Mesodermal cell (in vitro differentiated cells): ENCODE measurements at regions not wholly inside any gene's neighbourhood (a gene's known extent, or its start where the extent isn't known, plus 50 kb on each side); places are given as distances from the start of the nearest gene placed in this dataset.

Source experiments
- H3K27ac ChIP-seq: 2 replicates; pipeline ENCODE4 v1.7.0; 2013; ENCODE audit warnings: mild to moderate bottlenecking, low read depth, low read length, moderate library complexity; ENCODE audit not compliant: severe bottlenecking
- H3K36me3 ChIP-seq: 2 replicates; pipeline ENCODE4 v1.7.1; 2013; ENCODE audit warnings: mild to moderate bottlenecking, low read length, moderate library complexity; ENCODE audit not compliant: control insufficient read depth, insufficient read depth
- H3K4me1 ChIP-seq: one replicate; pipeline ENCODE4 v1.7.1; 2013; ENCODE audit warnings: mild to moderate bottlenecking, low read length; ENCODE audit not compliant: insufficient read depth, control insufficient read depth, poor library complexity, severe bottlenecking
- H3K4me3 ChIP-seq: 2 replicates; pipeline ENCODE4 v1.7.0; 2013; ENCODE audit warnings: low read length, control low read depth, mild to moderate bottlenecking; ENCODE audit not compliant: insufficient read depth, poor library complexity, severe bottlenecking; ENCODE audit errors: extremely low read depth
- H3K9me3 ChIP-seq: 2 replicates; pipeline ENCODE4 v1.7.1; 2013; ENCODE audit warnings: mild to moderate bottlenecking, low read length, moderate library complexity; ENCODE audit not compliant: control insufficient read depth
- WGBS, 2 experiments: methylation state at CpG; one replicate each; pipeline ENCODE4 v1.1.5; 2013; ENCODE audit warnings: missing lambda C conversion rate in 2 of 2; ENCODE audit not compliant: insufficient coverage in 2 of 2; 5-methylcytosine and 5-hydroxymethylcytosine counted together

GRCh38 chr11:110371084-110371483, 58.7 kb upstream of the FDX1 start:
- no peak overlapping the region for H3K4me3 ChIP-seq
- H3K4me1 ChIP-seq: peaks cover 8% of the 10 kb centered on the region
- no peaks in the 10 kb centered on the region for H3K9me3 ChIP-seq
- no peaks in the 10 kb centered on the region for H3K36me3 ChIP-seq
- WGBS, 2 experiments: 86 to 100% methylated on average over 1 of the region's 1 CpG
- H3K27ac ChIP-seq: no peak overlapping the region

GRCh38 chr11:110373051-110373702, 56.6 kb upstream of the FDX1 start:
- no peaks in the 10 kb centered on the region for H3K36me3 ChIP-seq
- H3K4me1 ChIP-seq: peaks cover 8% of the 10 kb centered on the region
- H3K4me3 ChIP-seq: no peak overlapping the region
- H3K9me3 ChIP-seq: no peaks in the 10 kb centered on the region
- no peak overlapping the region for H3K27ac ChIP-seq
- WGBS, 2 experiments: 75 to 79% methylated on average over 3 of the region's 5 CpGs

- Histone ChIP-seq H3K27ac (no peak overlapping the region), H3K9me3 (no peaks in the 10 kb centered on the region), H3K4me3 (no peak overlapping the region), H3K36me3 (no peaks in the 10 kb centered on the region), H3K4me1 (peaks cover 14% of the 10 kb centered on the region)
Measured at GRCh38 chr11:110374921-110375320, 54.8 kb upstream of the FDX1 start.

GRCh38 chr11:110375351-110375750, 54.4 kb upstream of the FDX1 start:
- Histone ChIP-seq H3K4me3 (no peak overlapping the region), H3K27ac (no peak overlapping the region), H3K36me3 (no peaks in the 10 kb centered on the region), H3K4me1 (peaks cover 14% of the 10 kb centered on the region), H3K9me3 (no peaks in the 10 kb centered on the region)

GRCh38 chr11:110376021-110376420, 53.7 kb upstream of the FDX1 start:
- H3K4me3 ChIP-seq: no peak overlapping the region
- no CpG with 5 or more reads among the region's 1 CpG for WGBS, 2 experiments
- no peak overlapping the region for H3K27ac ChIP-seq
- no peaks in the 10 kb centered on the region for H3K9me3 ChIP-seq
- no peaks in the 10 kb centered on the region for H3K36me3 ChIP-seq
- H3K4me1 ChIP-seq: peaks cover 14% of the 10 kb centered on the region

DNA sequence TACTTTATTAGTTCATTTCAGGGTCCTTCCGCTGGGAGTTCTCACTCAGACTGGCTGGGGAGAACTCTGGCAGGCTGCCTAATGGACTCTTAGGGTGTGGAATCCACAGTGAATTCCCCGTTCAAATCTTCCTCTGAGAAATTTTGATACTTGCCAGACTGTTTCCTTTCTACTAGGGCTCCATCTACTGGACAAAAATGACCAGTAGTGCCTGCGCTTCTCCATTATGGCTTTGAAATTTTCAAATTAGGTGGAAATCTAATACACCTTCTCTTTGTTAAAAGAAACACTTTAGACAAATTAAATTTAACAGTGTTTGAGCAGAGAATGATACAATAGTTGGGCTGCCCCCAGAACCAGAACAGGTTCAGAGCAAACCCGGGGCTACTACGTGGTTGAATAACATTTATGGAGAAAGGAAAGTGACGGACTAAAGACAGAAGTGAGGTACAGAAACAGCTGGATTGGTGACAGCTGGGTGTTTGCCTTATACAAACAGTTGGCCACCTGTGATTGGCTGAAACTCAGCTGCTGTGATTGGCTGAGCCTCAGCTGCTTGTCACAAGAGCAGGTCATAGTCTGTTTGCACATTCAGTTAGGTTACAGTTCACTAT, 52.9 kb upstream of the FDX1 start:
- Histone ChIP-seq H3K4me3 (no peak overlapping the region), H3K36me3 (no peaks in the 10 kb centered on the region), H3K9me3 (no peaks in the 10 kb centered on the region), H3K27ac (no peak overlapping the region), H3K4me1 (peaks cover 14% of the 10 kb centered on the region)
- 37 to 48% methylated on average over 5 of the region's 6 CpGs for WGBS, 2 experiments

DNA sequence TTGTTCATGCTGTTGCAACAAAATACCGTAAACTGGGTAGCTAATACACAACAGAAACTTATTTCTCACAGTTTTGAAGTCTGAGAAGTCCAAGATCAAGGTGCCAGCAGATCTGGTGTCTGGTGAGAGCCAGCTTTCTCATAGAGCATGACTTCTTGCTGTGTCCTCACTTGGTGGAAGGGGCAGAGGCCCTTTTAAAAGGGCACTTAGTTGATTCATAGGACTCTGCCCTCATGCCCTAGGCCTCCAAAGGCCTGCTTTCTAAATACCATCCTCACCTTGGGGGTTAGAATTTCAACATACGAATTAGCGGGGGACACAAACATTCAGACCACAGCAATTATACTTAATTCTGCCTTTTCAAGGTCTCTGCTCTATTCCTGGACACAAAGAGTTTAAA, 52.3 kb upstream of the FDX1 start:
- peaks cover 14% of the 10 kb centered on the region for H3K4me1 ChIP-seq
- WGBS, 2 experiments: 92 to 94% methylated on average over 3 of the region's 3 CpGs
- no peaks in the 10 kb centered on the region for H3K36me3 ChIP-seq
- H3K9me3 ChIP-seq: no peaks in the 10 kb centered on the region
- no peak overlapping the region for H3K27ac ChIP-seq
- no peak overlapping the region for H3K4me3 ChIP-seq

GRCh38 chr11:110379261-110379660, 50.5 kb upstream of the FDX1 start:
- 75% methylated on average over 1 of the region's 3 CpGs; no CpG with 5 or more reads in 1 of the 2 experiments for WGBS, 2 experiments
- peaks cover 6% of the 10 kb centered on the region for H3K4me1 ChIP-seq

DNA sequence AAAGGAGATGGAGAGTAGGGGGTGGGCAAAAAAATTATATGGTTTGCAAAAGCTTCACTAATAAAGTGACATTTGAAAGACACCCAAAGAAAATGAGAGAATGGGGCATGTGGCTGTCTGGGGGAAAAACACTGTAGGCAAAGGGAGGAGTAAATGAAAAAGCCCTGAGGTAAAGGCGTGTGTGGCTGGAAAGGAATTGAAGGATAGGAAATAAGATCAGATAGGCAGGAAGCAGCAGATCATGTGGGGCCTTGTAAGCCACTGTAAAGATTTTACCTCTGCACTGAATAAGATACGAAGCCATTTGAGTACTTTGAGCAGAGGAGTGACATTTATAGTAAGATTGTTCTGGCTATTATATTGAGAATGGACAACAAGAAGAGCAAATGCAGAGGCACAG, 49.8 kb upstream of the FDX1 start:
- Histone ChIP-seq H3K36me3 (no peaks in the 10 kb centered on the region), H3K4me3 (no peak overlapping the region), H3K4me1 (peaks cover 6% of the 10 kb centered on the region), H3K27ac (no peak overlapping the region), H3K9me3 (no peaks in the 10 kb centered on the region)
- WGBS, 2 experiments: 44 to 75% methylated on average over 2 of the region's 2 CpGs

More at GRCh38 chr11:110379261-110379660, 50.5 kb upstream of the FDX1 start:
- Histone ChIP-seq H3K4me3 (no peak overlapping the region), H3K36me3 (no peaks in the 10 kb centered on the region), H3K27ac (no peak overlapping the region), H3K9me3 (no peaks in the 10 kb centered on the region)
